ENCODE measurements at regions not wholly inside any gene's neighbourhood (a gene's known extent, or its start where the extent isn't known, plus 50 kb on each side); places are given as distances from the start of the nearest gene placed in this dataset.

DNA sequence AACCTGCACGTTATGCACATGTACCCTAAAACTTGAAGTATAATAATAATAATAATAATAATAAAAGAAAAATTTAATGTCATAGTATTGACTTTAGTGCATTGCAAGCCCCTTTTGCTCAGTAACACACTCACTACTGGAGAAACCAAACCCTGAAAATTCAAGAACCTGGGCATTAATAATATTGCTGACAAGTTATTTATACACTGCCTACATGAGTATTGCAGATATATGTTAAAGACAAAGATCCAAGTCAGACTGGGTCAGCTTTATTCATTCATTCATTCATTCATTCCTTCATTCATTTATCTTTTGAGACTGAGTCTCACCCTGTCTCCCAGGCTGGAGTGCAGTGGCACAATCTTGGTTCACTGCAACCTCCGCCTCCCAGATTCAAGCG lies 1711.2 kb downstream of the TP53TG3F start:
- DNase-seq, result no peak

- DNase-seq, result no peak
Observed at GRCh38 chr16:35171106-35171505, 1711.7 kb downstream of the TP53TG3F start.

- DNase-seq, result no peak
Observed at GRCh38 chr16:35173295-35173694, 1713.9 kb downstream of the TP53TG3F start.

- DNase-seq, result no peak
Observed at GRCh38 chr16:35174016-35174415, 1714.6 kb downstream of the TP53TG3F start.

- DNase-seq, result no peak
Observed at GRCh38 chr16:35176449-35176848, 1717.0 kb downstream of the TP53TG3F start.

- no peak for DNase-seq
Observed at GRCh38 chr16:35177851-35178250, 1718.4 kb downstream of the TP53TG3F start.

DNA sequence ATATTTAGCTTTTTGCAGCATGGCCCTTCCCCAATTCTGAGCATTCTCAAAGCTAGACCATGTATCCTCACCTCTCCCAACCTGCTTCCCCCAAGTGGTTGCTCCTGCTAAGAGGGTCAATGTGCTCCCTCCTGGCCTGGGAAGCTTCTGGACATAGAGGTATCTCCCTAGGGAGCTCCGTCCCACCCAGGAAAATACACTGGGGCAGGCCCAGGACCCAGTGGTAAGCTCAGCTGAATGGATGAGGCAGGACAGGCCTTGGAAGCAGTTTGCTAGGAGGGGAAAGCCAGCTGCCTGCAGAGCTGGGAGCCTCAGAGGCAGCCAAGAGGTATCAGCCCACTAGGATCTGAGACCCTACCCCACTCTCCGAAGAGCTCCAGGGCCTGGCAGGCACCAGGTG lies 1721.6 kb downstream of the TP53TG3F start:
- DNase-seq, result no peak

DNA sequence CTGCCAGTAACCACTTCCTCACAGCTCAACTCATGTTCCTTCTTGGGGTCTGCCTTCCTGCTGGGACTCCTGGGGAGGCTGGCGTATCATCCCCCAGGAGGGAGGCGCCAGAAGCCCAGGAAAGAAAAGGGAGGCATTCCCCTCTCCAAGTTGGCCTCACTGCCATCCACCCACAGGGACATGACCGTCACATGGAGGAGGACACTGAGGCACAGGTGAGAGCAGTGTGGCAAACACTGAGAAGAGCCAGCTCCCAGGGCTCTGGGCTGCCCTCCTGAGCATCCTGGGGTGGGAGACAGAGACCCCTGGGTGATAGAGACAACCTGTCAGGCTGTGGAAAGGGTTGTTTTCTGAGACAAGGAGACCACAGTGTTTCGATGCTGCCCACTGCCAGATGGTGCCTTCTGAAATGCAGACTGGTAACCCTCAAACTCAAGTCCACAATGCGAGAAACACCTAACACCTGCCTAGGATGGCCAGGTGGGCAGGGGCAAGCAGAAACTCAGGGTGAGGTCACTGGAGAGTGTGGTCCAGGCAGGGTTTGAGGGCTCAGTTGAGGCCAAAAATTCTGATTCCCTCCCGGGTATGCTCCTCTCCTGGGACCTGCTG lies 1722.1 kb downstream of the TP53TG3F start:
- DNase-seq, result no peak

- DNase-seq, result no peak
Observed at GRCh38 chr16:35182043-35182677, 1722.7 kb downstream of the TP53TG3F start.

DNA sequence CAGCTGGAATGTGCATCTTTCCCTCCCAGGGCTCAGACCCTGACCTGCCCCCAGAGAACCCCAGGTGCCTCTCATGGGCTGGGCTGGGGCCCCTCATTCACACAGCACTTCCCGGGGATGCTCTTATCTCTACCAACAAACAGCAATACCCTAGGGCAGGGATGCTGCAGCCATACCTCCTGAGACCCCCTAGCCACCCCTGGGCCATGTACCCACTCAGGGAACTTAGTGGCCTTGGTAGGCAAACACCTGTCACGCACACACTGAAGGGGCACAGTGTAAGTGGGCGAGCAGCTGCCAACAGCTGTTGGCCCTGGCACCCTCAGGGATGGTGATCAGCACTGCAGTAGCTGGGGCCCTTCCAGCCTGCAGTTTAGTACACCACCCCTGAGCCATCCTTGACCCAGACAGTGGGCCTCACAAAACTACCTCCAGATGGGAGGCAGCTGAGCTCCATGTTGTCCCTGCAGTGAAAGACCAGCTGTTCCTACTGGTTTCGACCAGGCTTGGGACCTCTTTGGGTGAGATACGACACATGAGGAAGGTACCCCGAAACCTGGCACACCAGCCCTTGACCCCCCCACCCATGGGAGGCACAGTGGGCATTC lies 1723.6 kb downstream of the TP53TG3F start:
- DNase-seq, result no peak

- DNase-seq, result no peak
Observed at GRCh38 chr16:35184356-35184870, 1725.0 kb downstream of the TP53TG3F start.

DNA sequence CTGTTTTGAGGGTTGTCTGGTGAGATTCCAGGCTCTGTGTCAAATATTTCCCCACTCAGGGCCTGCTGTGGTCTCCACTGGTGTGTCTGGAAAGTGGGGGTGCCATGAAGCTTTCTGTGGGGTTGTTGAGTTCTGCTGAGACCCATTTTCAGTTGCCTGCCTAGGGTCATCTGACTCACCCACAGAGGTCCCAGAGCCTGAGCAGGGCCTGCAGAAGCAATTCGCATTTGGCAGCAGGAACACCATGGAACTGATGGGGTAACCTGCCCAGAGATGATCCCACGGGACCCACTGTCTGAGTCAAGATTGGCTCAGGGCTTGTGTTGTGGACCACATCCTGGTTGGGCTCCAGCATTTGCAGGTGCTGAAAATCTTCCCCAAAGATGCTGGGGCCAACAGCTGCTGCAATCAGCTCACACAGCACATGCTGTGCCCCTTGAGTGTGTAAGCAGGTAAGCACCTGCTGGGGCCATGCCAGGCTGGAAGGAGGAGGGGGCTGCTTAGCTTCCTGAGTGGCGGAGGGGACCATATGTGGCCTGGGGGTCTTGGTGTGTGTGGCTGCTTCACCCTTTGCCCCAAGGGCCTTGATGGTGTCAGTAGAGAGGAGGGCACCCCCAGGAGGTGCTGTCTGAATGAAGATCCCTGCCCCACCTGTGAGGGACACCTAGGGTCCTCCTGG lies 1726.1 kb downstream of the TP53TG3F start:
- DNase-seq, result no peak

- no peak for DNase-seq
Observed at GRCh38 chr16:35186045-35186759, 1726.8 kb downstream of the TP53TG3F start.

- no peak for DNase-seq
Observed at GRCh38 chr16:35187665-35188225, 1728.3 kb downstream of the TP53TG3F start.

- DNase-seq, result peak; percentile 9
Observed at GRCh38 chr16:35188288-35189155, 1729.1 kb downstream of the TP53TG3F start.

GRCh38 chr16:35192993-35193392 lies 1733.6 kb downstream of the TP53TG3F start:
- DNase-seq, result no peak

DNA sequence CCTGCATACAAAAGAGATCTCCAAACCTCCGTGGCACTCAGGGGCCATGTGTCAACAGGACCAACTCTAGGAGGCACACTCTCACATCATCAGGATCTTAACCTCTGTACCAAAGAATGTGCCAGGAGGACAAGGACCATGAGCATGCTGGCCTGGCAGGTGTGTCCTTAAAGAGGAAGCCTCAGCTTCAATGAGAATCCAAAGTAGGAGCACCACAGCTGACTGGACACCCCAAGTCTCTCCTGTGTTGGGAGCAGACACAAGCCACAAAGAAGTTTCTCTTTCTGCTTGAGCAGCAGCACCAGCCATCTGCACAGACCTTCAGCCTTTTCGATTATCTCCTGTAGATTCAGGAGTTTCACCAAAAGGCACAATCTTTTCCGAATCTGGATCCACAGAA lies 1734.5 kb downstream of the TP53TG3F start:
- no peak for DNase-seq

DNA sequence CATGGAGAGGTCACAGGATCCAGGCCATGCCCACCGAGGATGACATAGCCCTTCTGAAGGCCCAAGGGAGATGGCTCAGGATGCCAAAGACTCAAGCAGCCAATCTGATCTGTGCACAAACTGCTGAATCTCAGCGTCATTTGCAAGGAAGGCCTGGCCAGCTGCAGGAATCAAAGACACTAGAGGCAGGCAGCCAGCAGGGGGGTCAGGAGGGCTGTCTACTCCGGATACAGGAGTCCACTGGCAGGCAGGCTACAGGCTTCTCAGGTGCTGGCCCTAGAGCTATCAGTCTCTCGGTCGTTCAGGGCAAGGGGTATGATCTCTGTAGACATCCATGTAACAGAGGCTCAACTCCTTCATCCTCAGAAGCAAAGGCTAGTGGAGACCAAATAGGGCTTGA lies 1735.3 kb downstream of the TP53TG3F start:
- DNase-seq, result no peak

DNA sequence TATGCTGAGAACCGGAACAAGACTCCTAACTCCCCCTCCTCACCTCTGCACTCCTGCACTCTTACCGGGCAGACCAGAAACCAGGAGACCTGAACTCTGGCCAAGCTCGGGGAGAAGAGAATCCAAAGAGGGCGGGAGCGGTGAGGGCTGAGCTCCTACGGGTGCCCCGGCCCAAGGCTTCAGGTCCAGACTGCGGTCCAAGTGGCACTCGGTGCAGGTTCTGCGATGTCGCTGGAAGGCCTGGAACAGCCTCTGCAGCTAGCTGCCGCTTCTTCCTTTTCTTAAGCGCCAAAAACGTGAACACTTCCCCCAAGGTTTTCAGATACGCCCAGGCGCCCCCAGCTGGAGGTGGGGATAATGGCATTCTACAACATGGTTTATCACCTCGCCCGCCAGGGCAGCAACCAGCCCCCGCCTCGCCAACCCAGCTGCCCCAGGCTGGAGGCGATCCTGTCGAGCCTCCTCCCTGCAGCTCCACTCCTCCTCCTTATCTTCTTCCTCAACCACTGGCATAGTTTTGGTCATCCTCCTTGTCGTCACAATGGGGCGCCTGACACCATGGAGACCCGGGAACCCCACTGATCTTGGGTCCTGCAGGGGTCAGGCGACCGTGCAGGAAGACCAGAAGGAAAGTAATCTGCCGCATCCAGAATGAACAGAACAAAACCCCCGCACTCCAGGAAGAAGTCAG lies 1735.9 kb downstream of the TP53TG3F start:
- DNase-seq, result peak; percentile 1

- DNase-seq, result no peak
Observed at GRCh38 chr16:35195864-35196216, 1736.4 kb downstream of the TP53TG3F start.

DNA sequence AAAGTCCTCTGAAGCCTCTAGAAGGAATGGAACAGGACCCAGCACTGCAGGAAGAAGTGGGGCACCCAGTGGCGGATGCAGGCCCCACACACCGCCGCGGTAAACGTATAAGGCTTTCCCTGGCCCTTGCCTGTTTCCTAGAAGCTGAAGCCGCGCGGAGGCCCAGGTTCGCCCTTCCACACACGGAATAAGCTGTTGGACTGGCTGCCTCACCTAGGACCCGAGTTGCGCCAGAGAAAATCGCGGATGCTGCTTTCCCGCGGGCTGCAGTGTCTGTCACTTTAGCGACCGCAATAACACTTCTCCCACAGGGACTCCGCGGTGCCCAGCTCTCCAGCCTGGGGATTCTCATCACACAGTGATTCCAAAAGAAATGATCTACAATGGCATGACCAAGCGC lies 1736.9 kb downstream of the TP53TG3F start:
- no peak for DNase-seq
